Lower lobe of right lung (tissue), 2 donors: ENCODE measurements at regions not wholly inside any gene's neighbourhood (a gene's known extent, or its start where the extent isn't known, plus 50 kb on each side); places are given as distances from the start of the nearest gene placed in this dataset.
A peak's percentile ranks its signal among the peaks of the same experiment; 100 is the strongest.
"Not testable (repeated sequence)": the region's sequence is repeated elsewhere in the genome, so short reads cannot be mapped to it uniquely, and the experiment has no call there.

Experiments
- ATAC-seq, 2 donors: fragments of 200-7000 bp; cut with Tn5 transposase; one replicate each; pipeline ENCODE4 v1.9.1; 2020 to 2022; ENCODE audit warnings: mild to moderate bottlenecking in 2 of 2, moderate library complexity in 2 of 2
- DNase-seq: peaks from one replicate; pipeline ENCODE4 v3.0.0-alpha.2; 2020
- H3K27ac ChIP-seq: fragments of 200-600 bp; one replicate; pipeline ENCODE4 v1.8.0; 2022
- H3K27me3 ChIP-seq: fragments of 200-600 bp; one replicate; pipeline ENCODE4 v1.8.0; 2022; ENCODE audit warnings: low read depth
- H3K36me3 ChIP-seq: fragments of 200-600 bp; one replicate; pipeline ENCODE4 v1.8.0; 2022; ENCODE audit warnings: mild to moderate bottlenecking
- H3K4me1 ChIP-seq: fragments of 200-600 bp; one replicate; pipeline ENCODE4 v1.8.0; 2022
- H3K4me3 ChIP-seq: fragments of 200-600 bp; one replicate; pipeline ENCODE4 v1.8.0; 2022; ENCODE audit warnings: mild to moderate bottlenecking
- H3K9me3 ChIP-seq: fragments of 200-600 bp; one replicate; pipeline ENCODE4 v1.8.0; 2022
- CTCF ChIP-seq: fragments of 200-600 bp; IDR thresholded peaks from one replicate; pipeline ENCODE4 v1.8.0; 2022; ENCODE audit warnings: antibody characterized with exemption, mild to moderate bottlenecking
- intact Hi-C: fragments of 100-400 bp; cut with DNase I; formaldehyde crosslinking; loops from one replicate; pipeline ENCODE4 v1.11.0; 2022
- donor health status: DM: no; HTN: yes; CAD: no; lungs with severe emphysema.

- intact Hi-C loops = no loop called here
- H3K4me3 ChIP-seq = no peak overlapping the region
- no peak overlapping the region for H3K27ac ChIP-seq
- no peaks in the 10 kb centered on the region for H3K9me3 ChIP-seq
- DNase-seq (no peak), ATAC-seq (no peak)
- H3K36me3 ChIP-seq = no peaks in the 10 kb centered on the region
- H3K27me3 ChIP-seq = no peaks in the 10 kb centered on the region
- H3K4me1 ChIP-seq = no peaks in the 10 kb centered on the region
- TF ChIP-seq CTCF = no peak
Measured at GRCh38 chr2:190005513-190005912, 57.0 kb downstream of the MSTN start.

DNA sequence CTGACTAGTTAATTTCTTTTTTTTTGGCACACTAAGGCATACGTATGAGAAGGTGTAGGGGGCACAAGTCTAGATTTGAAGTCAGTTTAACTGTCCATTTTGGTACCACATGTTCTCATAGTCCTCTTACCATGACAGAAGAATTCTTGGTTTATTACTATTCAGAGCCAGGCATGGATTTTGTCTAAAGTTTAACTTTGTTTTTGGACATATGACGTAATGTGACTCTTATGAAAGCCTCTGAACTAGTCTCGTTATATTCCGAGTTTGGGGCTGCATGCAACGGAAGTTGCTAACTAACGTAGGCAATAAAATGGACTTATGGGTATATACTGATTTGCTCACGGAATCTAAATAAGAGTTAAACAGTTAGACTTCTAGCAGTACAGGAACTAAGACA is 62.9 kb downstream of the MSTN start:
- Histone ChIP-seq H3K4me1 (no peaks in the 10 kb centered on the region), H3K36me3 (no peaks in the 10 kb centered on the region), H3K9me3 (peaks cover 9% of the 10 kb centered on the region), H3K27me3 (no peaks in the 10 kb centered on the region), H3K27ac (no peak overlapping the region), H3K4me3 (no peak overlapping the region)
- intact Hi-C loops = no loop called here
- DNase-seq (no peak), ATAC-seq (no peak)
- no peak for TF ChIP-seq CTCF

GRCh38 chr2:189998665-189999064 is 63.9 kb downstream of the MSTN start:
- H3K9me3 ChIP-seq, DNase-seq, H3K4me3 ChIP-seq, H3K4me1 ChIP-seq, H3K27ac ChIP-seq, H3K27me3 ChIP-seq, H3K36me3 ChIP-seq, intact Hi-C loops, ATAC-seq: not testable (repeated sequence)

GRCh38 chr2:189997016-189997415 is 65.5 kb downstream of the MSTN start:
- Histone ChIP-seq H3K4me3 (no peak overlapping the region), H3K27ac (no peak overlapping the region), H3K9me3 (peaks cover 9% of the 10 kb centered on the region), H3K36me3 (no peaks in the 10 kb centered on the region), H3K4me1 (no peaks in the 10 kb centered on the region), H3K27me3 (no peaks in the 10 kb centered on the region)
- no peak for ATAC-seq
- intact Hi-C loops = no loop called here
- TF ChIP-seq CTCF = no peak
- DNase-seq = no peak

DNA sequence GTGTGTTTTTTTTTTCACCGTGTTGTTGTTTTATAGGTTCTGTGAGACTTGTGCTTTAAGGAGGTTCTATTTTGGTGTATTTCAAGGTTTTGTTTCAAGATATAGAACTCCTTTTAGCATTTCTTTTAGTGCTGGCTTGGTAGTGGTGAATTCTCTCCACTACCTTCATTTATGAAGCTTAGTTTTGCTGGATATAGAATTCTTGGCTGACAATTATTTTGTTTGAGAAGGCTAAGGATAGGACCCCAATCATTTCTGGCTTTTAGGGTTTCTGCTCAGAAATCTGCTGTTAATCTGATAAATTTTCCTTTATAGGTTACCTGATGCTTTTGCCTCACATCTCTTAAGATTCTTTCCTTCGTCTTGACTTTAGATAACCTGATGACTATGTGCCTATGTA is 66.8 kb downstream of the MSTN start:
- Histone ChIP-seq H3K27me3 (no peaks in the 10 kb centered on the region), H3K36me3 (no peaks in the 10 kb centered on the region), H3K27ac (no peak overlapping the region), H3K4me1 (no peaks in the 10 kb centered on the region), H3K9me3 (peaks cover 9% of the 10 kb centered on the region), H3K4me3 (no peak overlapping the region)
- DNase-seq = no peak
- no peak for TF ChIP-seq CTCF
- no peak for ATAC-seq
- intact Hi-C loops = no loop called here

- H3K36me3 ChIP-seq = no peaks in the 10 kb centered on the region
- no peaks in the 10 kb centered on the region for H3K4me1 ChIP-seq
- peaks cover 35% of the 10 kb centered on the region for H3K9me3 ChIP-seq
- no peaks in the 10 kb centered on the region for H3K27me3 ChIP-seq
- ATAC-seq (no peak), DNase-seq (no peak)
- intact Hi-C loops = no loop called here
- no peak overlapping the region for H3K4me3 ChIP-seq
- H3K27ac ChIP-seq = no peak overlapping the region
- TF ChIP-seq CTCF = peak; percentile 20
Measured at GRCh38 chr2:189982780-189983394, 79.6 kb downstream of the MSTN start.
